ENCODE measurements at regions not wholly inside any gene's neighbourhood (a gene's known extent, or its start where the extent isn't known, plus 50 kb on each side); places are given as distances from the start of the nearest gene placed in this dataset.

DNA sequence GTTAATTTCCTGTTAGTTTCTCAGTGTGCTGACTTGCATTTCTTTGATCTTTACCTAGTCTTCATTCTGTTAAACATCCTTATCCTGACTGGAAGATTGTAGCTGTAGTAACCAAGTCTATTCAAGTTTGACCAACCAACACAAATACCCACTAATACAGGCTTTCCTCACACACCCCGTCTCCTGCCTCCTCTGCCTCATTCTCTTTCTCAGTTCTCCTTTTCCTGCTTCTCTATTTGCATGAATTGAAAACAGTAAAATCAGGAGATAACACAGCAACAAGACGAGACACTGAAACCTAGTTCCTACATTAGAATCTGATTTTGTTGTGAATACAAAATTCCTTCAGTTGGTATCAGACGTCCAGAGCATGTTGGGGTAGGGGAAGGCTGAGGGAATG lies 116.9 kb upstream of the ARPP21 start:
- TF ChIP-seq RORB (CRISPR knock-in tag; IDR thresholded peaks at IDR 0.05) (no peak), FOXK1 (CRISPR knock-in tag; IDR thresholded peaks at IDR 0.05) (no peak), ETV6 (CRISPR knock-in tag; IDR thresholded peaks at IDR 0.05) (no peak), ZNF671 (CRISPR knock-in tag; IDR thresholded peaks at IDR 0.05) (no peak), TCF7 (CRISPR knock-in tag; IDR thresholded peaks at IDR 0.05; ENCODE audit: low read depth) (no peak), TEAD1 (CRISPR knock-in tag; IDR thresholded peaks at IDR 0.05) (no peak)
- TF ChIP-seq, protein P1, sequence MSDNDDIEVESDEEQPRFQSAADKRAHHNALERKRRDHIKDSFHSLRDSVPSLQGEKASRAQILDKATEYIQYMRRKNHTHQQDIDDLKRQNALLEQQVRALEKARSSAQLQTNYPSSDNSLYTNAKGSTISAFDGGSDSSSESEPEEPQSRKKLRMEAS (CRISPR knock-in tag; IDR thresholded peaks at IDR 0.05), result no peak
- TF ChIP-seq, protein P2, sequence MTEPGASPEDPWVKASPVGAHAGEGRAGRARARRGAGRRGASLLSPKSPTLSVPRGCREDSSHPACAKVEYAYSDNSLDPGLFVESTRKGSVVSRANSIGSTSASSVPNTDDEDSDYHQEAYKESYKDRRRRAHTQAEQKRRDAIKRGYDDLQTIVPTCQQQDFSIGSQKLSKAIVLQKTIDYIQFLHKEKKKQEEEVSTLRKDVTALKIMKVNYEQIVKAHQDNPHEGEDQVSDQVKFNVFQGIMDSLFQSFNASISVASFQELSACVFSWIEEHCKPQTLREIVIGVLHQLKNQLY (CRISPR knock-in tag; IDR thresholded peaks at IDR 0.05), result no peak
- TF ChIP-seq, protein P3, sequence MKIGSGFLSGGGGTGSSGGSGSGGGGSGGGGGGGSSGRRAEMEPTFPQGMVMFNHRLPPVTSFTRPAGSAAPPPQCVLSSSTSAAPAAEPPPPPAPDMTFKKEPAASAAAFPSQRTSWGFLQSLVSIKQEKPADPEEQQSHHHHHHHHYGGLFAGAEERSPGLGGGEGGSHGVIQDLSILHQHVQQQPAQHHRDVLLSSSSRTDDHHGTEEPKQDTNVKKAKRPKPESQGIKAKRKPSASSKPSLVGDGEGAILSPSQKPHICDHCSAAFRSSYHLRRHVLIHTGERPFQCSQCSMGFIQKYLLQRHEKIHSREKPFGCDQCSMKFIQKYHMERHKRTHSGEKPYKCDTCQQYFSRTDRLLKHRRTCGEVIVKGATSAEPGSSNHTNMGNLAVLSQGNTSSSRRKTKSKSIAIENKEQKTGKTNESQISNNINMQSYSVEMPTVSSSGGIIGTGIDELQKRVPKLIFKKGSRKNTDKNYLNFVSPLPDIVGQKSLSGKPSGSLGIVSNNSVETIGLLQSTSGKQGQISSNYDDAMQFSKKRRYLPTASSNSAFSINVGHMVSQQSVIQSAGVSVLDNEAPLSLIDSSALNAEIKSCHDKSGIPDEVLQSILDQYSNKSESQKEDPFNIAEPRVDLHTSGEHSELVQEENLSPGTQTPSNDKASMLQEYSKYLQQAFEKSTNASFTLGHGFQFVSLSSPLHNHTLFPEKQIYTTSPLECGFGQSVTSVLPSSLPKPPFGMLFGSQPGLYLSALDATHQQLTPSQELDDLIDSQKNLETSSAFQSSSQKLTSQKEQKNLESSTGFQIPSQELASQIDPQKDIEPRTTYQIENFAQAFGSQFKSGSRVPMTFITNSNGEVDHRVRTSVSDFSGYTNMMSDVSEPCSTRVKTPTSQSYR (CRISPR knock-in tag; IDR thresholded peaks at IDR 0.05), result no peak
- TF ChIP-seq, protein P4, sequence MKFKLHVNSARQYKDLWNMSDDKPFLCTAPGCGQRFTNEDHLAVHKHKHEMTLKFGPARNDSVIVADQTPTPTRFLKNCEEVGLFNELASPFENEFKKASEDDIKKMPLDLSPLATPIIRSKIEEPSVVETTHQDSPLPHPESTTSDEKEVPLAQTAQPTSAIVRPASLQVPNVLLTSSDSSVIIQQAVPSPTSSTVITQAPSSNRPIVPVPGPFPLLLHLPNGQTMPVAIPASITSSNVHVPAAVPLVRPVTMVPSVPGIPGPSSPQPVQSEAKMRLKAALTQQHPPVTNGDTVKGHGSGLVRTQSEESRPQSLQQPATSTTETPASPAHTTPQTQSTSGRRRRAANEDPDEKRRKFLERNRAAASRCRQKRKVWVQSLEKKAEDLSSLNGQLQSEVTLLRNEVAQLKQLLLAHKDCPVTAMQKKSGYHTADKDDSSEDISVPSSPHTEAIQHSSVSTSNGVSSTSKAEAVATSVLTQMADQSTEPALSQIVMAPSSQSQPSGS (CRISPR knock-in tag; IDR thresholded peaks at IDR 0.05; ENCODE audit: borderline replicate concordance, low read depth), result no peak
- POLR2A ChIA-PET, result no interaction called here
- CTCF ChIA-PET, result interaction anchor here (1.6 kb wide), 1 partner anchor 424 kb away, joined by 3 read pairs; no protein-coding TSS in a partner anchor
- Mint-ChIP-seq H3K4me1 (peaks cover 10% of the 10 kb centered on the region), H3K4me3 (no peak overlapping the region), H3K27me3 (ENCODE audit: low read depth) (no peaks in the 10 kb centered on the region), H3K36me3 (no peaks in the 10 kb centered on the region), H3K27ac (no peak overlapping the region), H3K9me3 (peaks cover 2% of the 10 kb centered on the region)
- no peak for ATAC-seq
- no peak for DNase-seq (ENCODE audit: low spot score)

DNA sequence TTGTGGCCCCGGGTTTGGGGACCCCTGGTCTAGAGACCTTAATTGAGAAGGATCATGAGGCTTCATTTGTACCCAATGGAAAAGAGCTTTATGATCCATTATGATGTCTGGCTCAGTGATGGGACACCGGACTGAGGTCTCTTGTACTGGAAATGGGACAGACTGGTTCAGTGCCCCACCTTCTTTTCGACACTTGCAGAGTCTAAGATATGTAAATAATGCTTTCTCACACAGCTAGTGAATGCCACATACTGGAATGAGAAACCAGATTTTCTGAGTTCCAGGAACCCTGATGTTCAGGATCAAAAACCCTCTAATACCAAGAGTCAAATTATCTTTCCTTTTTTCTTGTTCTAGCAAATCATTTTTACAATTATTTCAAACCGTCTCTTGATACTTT lies 116.3 kb upstream of the ARPP21 start:
- DNase-seq (ENCODE audit: low spot score), result no peak
- Mint-ChIP-seq H3K36me3 (no peaks in the 10 kb centered on the region), H3K4me3 (no peak overlapping the region), H3K27ac (no peak overlapping the region), H3K27me3 (ENCODE audit: low read depth) (no peaks in the 10 kb centered on the region), H3K9me3 (no peaks in the 10 kb centered on the region), H3K4me1 (peaks cover 10% of the 10 kb centered on the region)
- POLR2A ChIA-PET, result no interaction called here
- TF ChIP-seq, protein P5, sequence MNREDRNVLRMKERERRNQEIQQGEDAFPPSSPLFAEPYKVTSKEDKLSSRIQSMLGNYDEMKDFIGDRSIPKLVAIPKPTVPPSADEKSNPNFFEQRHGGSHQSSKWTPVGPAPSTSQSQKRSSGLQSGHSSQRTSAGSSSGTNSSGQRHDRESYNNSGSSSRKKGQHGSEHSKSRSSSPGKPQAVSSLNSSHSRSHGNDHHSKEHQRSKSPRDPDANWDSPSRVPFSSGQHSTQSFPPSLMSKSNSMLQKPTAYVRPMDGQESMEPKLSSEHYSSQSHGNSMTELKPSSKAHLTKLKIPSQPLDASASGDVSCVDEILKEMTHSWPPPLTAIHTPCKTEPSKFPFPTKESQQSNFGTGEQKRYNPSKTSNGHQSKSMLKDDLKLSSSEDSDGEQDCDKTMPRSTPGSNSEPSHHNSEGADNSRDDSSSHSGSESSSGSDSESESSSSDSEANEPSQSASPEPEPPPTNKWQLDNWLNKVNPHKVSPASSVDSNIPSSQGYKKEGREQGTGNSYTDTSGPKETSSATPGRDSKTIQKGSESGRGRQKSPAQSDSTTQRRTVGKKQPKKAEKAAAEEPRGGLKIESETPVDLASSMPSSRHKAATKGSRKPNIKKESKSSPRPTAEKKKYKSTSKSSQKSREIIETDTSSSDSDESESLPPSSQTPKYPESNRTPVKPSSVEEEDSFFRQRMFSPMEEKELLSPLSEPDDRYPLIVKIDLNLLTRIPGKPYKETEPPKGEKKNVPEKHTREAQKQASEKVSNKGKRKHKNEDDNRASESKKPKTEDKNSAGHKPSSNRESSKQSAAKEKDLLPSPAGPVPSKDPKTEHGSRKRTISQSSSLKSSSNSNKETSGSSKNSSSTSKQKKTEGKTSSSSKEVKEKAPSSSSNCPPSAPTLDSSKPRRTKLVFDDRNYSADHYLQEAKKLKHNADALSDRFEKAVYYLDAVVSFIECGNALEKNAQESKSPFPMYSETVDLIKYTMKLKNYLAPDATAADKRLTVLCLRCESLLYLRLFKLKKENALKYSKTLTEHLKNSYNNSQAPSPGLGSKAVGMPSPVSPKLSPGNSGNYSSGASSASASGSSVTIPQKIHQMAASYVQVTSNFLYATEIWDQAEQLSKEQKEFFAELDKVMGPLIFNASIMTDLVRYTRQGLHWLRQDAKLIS (CRISPR knock-in tag; IDR thresholded peaks at IDR 0.05; ENCODE audit: borderline replicate concordance), result no peak
- TF ChIP-seq TCF7 (CRISPR knock-in tag; IDR thresholded peaks at IDR 0.05; ENCODE audit: low read depth) (no peak), ZNF219 (CRISPR knock-in tag; IDR thresholded peaks at IDR 0.05; ENCODE audit: borderline replicate concordance) (no peak)
- no peak for ATAC-seq
- CTCF ChIA-PET, result interaction anchor here (1.6 kb wide), 1 partner anchor 423 kb away, joined by 3 read pairs; no protein-coding TSS in a partner anchor

DNA sequence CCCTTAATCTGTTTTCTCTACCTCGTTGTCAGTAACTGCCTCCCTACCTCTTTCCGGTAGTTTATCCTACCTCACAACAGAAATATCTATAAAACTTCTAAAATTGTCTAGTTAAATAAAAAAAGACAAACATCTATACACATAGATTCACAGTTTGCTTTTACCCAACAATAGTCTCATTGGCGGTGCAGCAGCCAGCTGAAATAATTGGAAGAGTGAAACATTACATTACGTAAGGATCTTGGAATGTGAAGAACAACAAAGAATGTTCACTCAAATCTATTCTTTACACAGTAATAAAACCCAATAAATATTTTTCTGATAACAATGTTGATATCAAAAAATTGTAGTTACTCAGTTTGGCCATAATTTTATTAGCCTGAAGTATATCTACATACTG lies 115.5 kb upstream of the ARPP21 start:
- DNase-seq (ENCODE audit: low spot score) (no peak), ATAC-seq (no peak)
- H3K4me3 Mint-ChIP-seq, result no peak overlapping the region
- ChIA-PET CTCF (interaction anchor here (1.6 kb wide), 1 partner anchor 422 kb away, joined by 3 read pairs; no protein-coding TSS in a partner anchor), POLR2A (no interaction called here)
- H3K36me3 Mint-ChIP-seq, result no peaks in the 10 kb centered on the region
- H3K27me3 Mint-ChIP-seq (ENCODE audit: low read depth), result no peaks in the 10 kb centered on the region
- H3K4me1 Mint-ChIP-seq, result peaks cover 10% of the 10 kb centered on the region
- no peak overlapping the region for H3K27ac Mint-ChIP-seq
- no peaks in the 10 kb centered on the region for H3K9me3 Mint-ChIP-seq
- no peak for TF ChIP-seq JUN (CRISPR knock-in tag; IDR thresholded peaks at IDR 0.05)
- TF ChIP-seq, protein P6, sequence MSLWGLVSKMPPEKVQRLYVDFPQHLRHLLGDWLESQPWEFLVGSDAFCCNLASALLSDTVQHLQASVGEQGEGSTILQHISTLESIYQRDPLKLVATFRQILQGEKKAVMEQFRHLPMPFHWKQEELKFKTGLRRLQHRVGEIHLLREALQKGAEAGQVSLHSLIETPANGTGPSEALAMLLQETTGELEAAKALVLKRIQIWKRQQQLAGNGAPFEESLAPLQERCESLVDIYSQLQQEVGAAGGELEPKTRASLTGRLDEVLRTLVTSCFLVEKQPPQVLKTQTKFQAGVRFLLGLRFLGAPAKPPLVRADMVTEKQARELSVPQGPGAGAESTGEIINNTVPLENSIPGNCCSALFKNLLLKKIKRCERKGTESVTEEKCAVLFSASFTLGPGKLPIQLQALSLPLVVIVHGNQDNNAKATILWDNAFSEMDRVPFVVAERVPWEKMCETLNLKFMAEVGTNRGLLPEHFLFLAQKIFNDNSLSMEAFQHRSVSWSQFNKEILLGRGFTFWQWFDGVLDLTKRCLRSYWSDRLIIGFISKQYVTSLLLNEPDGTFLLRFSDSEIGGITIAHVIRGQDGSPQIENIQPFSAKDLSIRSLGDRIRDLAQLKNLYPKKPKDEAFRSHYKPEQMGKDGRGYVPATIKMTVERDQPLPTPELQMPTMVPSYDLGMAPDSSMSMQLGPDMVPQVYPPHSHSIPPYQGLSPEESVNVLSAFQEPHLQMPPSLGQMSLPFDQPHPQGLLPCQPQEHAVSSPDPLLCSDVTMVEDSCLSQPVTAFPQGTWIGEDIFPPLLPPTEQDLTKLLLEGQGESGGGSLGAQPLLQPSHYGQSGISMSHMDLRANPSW (CRISPR knock-in tag; conservative IDR thresholded peaks at IDR 0.05; ENCODE audit: low read depth), result no peak

All from WTC11 (cell line).